ENCODE measurements at regions not wholly inside any gene's neighbourhood (a gene's known extent, or its start where the extent isn't known, plus 50 kb on each side); places are given as distances from the start of the nearest gene placed in this dataset.

GRCh38 chr13:37954191-37954590 lies 84.6 kb upstream of the TRPC4 start:
- no peaks in the 10 kb centered on the region for H3K9me3 ChIP-seq (ENCODE audit: low read length)
- H3K4me1 ChIP-seq (ENCODE audit: insufficient read depth, low read length, severe bottlenecking), result no peaks in the 10 kb centered on the region
- no peaks in the 10 kb centered on the region for H3F3A ChIP-seq (ENCODE audit: insufficient read depth, low read length)
- no peak overlapping the region for H3K4me3 ChIP-seq (ENCODE audit: low read depth, low read length, poor library complexity, severe bottlenecking)
- no peaks in the 10 kb centered on the region for H3K36me3 ChIP-seq (ENCODE audit: insufficient read depth, low read length)
- no peak overlapping the region for H2AFZ ChIP-seq (ENCODE audit: low read length)
- H3K79me2 ChIP-seq (ENCODE audit: insufficient read depth, low read length), result no peaks in the 10 kb centered on the region
- H3K27ac ChIP-seq (ENCODE audit: low read depth, low read length, poor library complexity, severe bottlenecking), result no peak overlapping the region
- no peaks in the 10 kb centered on the region for H3K9me2 ChIP-seq (ENCODE audit: low read depth, low read length)
- H3K4me2 ChIP-seq (ENCODE audit: low read length), result no peak overlapping the region
- no peak overlapping the region for H3K9ac ChIP-seq (ENCODE audit: low read length)
- H4K20me1 ChIP-seq (ENCODE audit: insufficient read depth, low read length), result no peaks in the 10 kb centered on the region
- TF ChIP-seq EZH2 (IDR thresholded peaks at IDR 0.05; ENCODE audit: borderline replicate concordance, low read length) (no peak), CTCF (IDR thresholded peaks at IDR 0.05; ENCODE audit: low read length) (no peak)
- no peaks in the 10 kb centered on the region for H3K27me3 ChIP-seq (ENCODE audit: insufficient read depth, low read length)

GRCh38 chr13:37953696-37954095 lies 84.1 kb upstream of the TRPC4 start:
- H4K20me1 ChIP-seq (ENCODE audit: insufficient read depth, low read length), result no peaks in the 10 kb centered on the region
- no peak overlapping the region for H3K27ac ChIP-seq (ENCODE audit: low read depth, low read length, poor library complexity, severe bottlenecking)
- TF ChIP-seq CTCF (IDR thresholded peaks at IDR 0.05; ENCODE audit: low read length) (no peak), EZH2 (IDR thresholded peaks at IDR 0.05; ENCODE audit: borderline replicate concordance, low read length) (no peak)
- H3K27me3 ChIP-seq (ENCODE audit: insufficient read depth, low read length), result no peaks in the 10 kb centered on the region
- H3K9me3 ChIP-seq (ENCODE audit: low read length), result no peaks in the 10 kb centered on the region
- no peaks in the 10 kb centered on the region for H3K36me3 ChIP-seq (ENCODE audit: insufficient read depth, low read length)
- H3K4me1 ChIP-seq (ENCODE audit: insufficient read depth, low read length, severe bottlenecking), result no peaks in the 10 kb centered on the region
- no peak overlapping the region for H2AFZ ChIP-seq (ENCODE audit: low read length)
- no peak overlapping the region for H3K4me2 ChIP-seq (ENCODE audit: low read length)
- H3K9me2 ChIP-seq (ENCODE audit: low read depth, low read length), result no peaks in the 10 kb centered on the region
- no peaks in the 10 kb centered on the region for H3K79me2 ChIP-seq (ENCODE audit: insufficient read depth, low read length)
- no peak overlapping the region for H3K9ac ChIP-seq (ENCODE audit: low read length)
- no peak overlapping the region for H3K4me3 ChIP-seq (ENCODE audit: low read depth, low read length, poor library complexity, severe bottlenecking)
- H3F3A ChIP-seq (ENCODE audit: insufficient read depth, low read length), result no peaks in the 10 kb centered on the region

- no peak overlapping the region for H3K4me3 ChIP-seq (ENCODE audit: low read depth, low read length, poor library complexity, severe bottlenecking)
- TF ChIP-seq EZH2 (IDR thresholded peaks at IDR 0.05; ENCODE audit: borderline replicate concordance, low read length) (no peak), CTCF (IDR thresholded peaks at IDR 0.05; ENCODE audit: low read length) (no peak)
- H3K9me3 ChIP-seq (ENCODE audit: low read length), result no peaks in the 10 kb centered on the region
- H3K79me2 ChIP-seq (ENCODE audit: insufficient read depth, low read length), result no peaks in the 10 kb centered on the region
- H3K9me2 ChIP-seq (ENCODE audit: low read depth, low read length), result no peaks in the 10 kb centered on the region
- no peaks in the 10 kb centered on the region for H3K36me3 ChIP-seq (ENCODE audit: insufficient read depth, low read length)
- no peak overlapping the region for H3K27ac ChIP-seq (ENCODE audit: low read depth, low read length, poor library complexity, severe bottlenecking)
- H2AFZ ChIP-seq (ENCODE audit: low read length), result no peak overlapping the region
- H4K20me1 ChIP-seq (ENCODE audit: insufficient read depth, low read length), result no peaks in the 10 kb centered on the region
- no peaks in the 10 kb centered on the region for H3F3A ChIP-seq (ENCODE audit: insufficient read depth, low read length)
- H3K4me2 ChIP-seq (ENCODE audit: low read length), result no peak overlapping the region
- H3K4me1 ChIP-seq (ENCODE audit: insufficient read depth, low read length, severe bottlenecking), result no peaks in the 10 kb centered on the region
- no peak overlapping the region for H3K9ac ChIP-seq (ENCODE audit: low read length)
- H3K27me3 ChIP-seq (ENCODE audit: insufficient read depth, low read length), result no peaks in the 10 kb centered on the region
These were observed 80.4 kb upstream of the TRPC4 start for GRCh38 chr13:37950016-37950415.

All from OCI-LY1 (cell line).